ENCODE measurements at regions not wholly inside any gene's neighbourhood (a gene's known extent, or its start where the extent isn't known, plus 50 kb on each side); places are given as distances from the start of the nearest gene placed in this dataset.

DNA sequence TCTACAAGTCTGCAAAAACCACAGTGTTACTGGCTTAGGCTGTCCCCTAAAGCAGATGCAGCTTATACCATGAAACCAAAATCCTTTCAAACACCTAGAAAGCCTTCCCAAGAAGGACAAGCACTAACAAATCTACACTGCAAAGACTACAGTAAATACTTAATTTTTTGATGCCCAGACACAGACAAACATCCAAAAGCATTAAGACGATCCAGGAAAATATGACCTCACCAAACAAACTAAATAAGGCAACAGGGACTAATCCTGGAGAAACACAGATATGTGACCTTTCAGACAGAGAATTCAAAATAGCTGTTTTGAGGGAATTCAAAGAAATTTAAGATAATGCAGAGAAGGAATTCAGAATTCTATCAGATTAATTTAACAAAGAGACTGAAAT, 423.5 kb downstream of the COL12A1 start:
- no peaks in the 10 kb centered on the region for H3K27me3 ChIP-seq (ENCODE audit: control insufficient read depth in 2 of 2, insufficient read depth in 1 of 2, low read length in 1 of 2)
- no peaks in the 10 kb centered on the region for H3K9me3 ChIP-seq (ENCODE audit: control insufficient read depth in 2 of 2, insufficient read depth in 1 of 2, low read length in 1 of 2)
- WGBS: 96% methylated on average over 1 of the region's 1 CpG
- no peaks in the 10 kb centered on the region for H3K36me3 ChIP-seq (ENCODE audit: control insufficient read depth in 2 of 2, insufficient read depth in 2 of 2, low read length in 1 of 2)
- no peak overlapping the region for H3K4me3 ChIP-seq (ENCODE audit: low read length in 2 of 2)
- H3K27ac ChIP-seq (ENCODE audit: low read depth in 1 of 2, low read length in 1 of 2): no peak overlapping the region
- no peaks in the 10 kb centered on the region for H3K4me1 ChIP-seq (ENCODE audit: control insufficient read depth in 2 of 2, insufficient read depth in 2 of 2, low read length in 2 of 2)
- no peak for DNase-seq (ENCODE audit: low read depth in 6 of 9, low spot score in 9 of 9)

DNA sequence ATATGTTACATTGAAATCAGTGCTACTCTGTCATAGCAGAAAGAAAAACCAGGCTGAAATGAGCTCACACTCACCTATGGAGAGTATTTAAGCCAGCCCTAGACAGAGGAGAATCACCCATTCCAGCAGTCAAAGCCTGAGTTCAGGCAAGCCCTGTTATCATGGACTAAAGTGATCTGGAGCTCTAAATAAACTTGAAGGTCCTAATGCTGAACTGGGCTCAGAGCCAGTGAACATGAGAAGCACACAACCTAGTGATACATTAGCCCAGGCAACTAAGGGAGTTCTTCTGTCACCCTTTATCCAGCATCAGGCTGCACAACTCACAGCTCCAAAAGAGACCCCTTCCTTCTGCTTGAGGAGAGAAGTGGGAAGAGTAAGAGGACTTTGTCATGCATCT, 425.0 kb downstream of the COL12A1 start:
- Histone ChIP-seq H3K27ac (ENCODE audit: low read depth in 1 of 2, low read length in 1 of 2) (no peak overlapping the region), H3K4me1 (ENCODE audit: control insufficient read depth in 2 of 2, insufficient read depth in 2 of 2, low read length in 2 of 2) (no peaks in the 10 kb centered on the region), H3K9me3 (ENCODE audit: control insufficient read depth in 2 of 2, insufficient read depth in 1 of 2, low read length in 1 of 2) (no peaks in the 10 kb centered on the region), H3K27me3 (ENCODE audit: control insufficient read depth in 2 of 2, insufficient read depth in 1 of 2, low read length in 1 of 2) (no peaks in the 10 kb centered on the region), H3K36me3 (ENCODE audit: control insufficient read depth in 2 of 2, insufficient read depth in 2 of 2, low read length in 1 of 2) (no peaks in the 10 kb centered on the region), H3K4me3 (ENCODE audit: low read length in 2 of 2) (no peak overlapping the region)
- no peak for DNase-seq (ENCODE audit: low read depth in 6 of 9, low spot score in 9 of 9)

DNA sequence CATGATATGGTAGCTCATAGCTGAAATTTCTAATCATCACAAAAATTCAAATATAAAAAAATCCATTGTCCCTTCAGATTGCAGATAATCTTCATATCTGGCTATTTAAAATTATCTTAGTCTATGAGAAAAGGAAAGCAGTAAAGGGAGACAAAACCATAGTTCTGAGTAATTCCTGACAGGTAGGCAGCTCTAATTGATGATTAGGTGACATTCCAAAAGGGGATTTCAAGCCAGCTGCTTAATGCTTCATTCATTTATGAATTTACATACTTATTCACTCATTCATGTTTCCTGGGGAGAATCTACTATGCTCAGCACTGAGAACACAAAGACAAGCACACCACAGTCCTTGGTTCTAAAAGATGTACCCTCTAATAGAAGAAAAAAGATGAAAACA, 437.1 kb downstream of the COL12A1 start:
- no peaks in the 10 kb centered on the region for H3K4me1 ChIP-seq (ENCODE audit: control insufficient read depth in 2 of 2, insufficient read depth in 2 of 2, low read length in 2 of 2)
- H3K9me3 ChIP-seq (ENCODE audit: control insufficient read depth in 2 of 2, insufficient read depth in 1 of 2, low read length in 1 of 2): no peaks in the 10 kb centered on the region
- no peaks in the 10 kb centered on the region for H3K27me3 ChIP-seq (ENCODE audit: control insufficient read depth in 2 of 2, insufficient read depth in 1 of 2, low read length in 1 of 2)
- H3K36me3 ChIP-seq (ENCODE audit: control insufficient read depth in 2 of 2, insufficient read depth in 2 of 2, low read length in 1 of 2): no peaks in the 10 kb centered on the region
- no peak for DNase-seq (ENCODE audit: low read depth in 6 of 9, low spot score in 9 of 9)
- no peak overlapping the region for H3K4me3 ChIP-seq (ENCODE audit: low read length in 2 of 2)
- no peak overlapping the region for H3K27ac ChIP-seq (ENCODE audit: low read depth in 1 of 2, low read length in 1 of 2)

DNA sequence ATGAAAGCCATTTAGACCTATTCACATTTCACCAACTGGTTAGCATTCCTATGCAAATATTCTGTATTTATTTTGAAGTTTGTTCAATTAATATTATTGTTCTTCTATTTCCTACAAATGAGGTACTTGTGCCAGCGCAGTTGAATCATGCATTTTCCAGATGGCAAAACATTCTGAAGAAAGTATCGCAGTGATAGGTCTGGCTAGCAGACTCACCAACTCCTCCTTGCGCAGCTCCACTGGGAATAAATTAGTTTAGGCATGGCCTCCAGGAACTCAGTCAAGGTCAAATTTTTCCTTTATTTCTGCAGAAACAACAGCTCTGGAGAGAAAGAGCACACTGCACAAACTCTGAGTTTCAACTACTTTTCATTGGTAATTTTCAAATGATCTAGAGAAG, 437.7 kb downstream of the COL12A1 start:
- no peak overlapping the region for H3K4me3 ChIP-seq (ENCODE audit: low read length in 2 of 2)
- 81% methylated on average over 3 of the region's 3 CpGs for WGBS

DNA sequence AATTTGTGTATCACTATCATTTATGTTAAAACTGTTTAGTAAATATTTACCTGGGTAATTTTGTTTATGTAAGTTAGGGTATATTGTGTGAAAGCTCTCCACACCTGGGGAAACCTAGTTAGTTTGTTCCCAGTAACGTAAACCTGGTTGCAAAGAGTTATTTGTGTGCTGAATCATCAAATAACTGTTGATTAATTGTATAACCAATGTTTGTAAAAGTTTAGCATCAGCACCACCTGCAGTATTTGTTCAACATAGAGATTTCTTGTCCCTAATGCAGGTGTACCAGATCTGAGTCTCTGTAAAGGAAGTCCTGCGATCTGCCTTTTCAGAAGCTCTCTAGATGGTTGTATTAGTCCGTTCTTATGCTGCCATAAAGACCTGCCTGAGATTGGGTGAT, 440.4 kb downstream of the COL12A1 start:
- no peaks in the 10 kb centered on the region for H3K4me1 ChIP-seq (ENCODE audit: control insufficient read depth in 2 of 2, insufficient read depth in 2 of 2, low read length in 2 of 2)
- no peak overlapping the region for H3K27ac ChIP-seq (ENCODE audit: low read depth in 1 of 2, low read length in 1 of 2)
- 82% methylated on average over 3 of the region's 3 CpGs for WGBS
- no peak for DNase-seq (ENCODE audit: low read depth in 6 of 9, low spot score in 9 of 9)
- H3K9me3 ChIP-seq (ENCODE audit: control insufficient read depth in 2 of 2, insufficient read depth in 1 of 2, low read length in 1 of 2): no peaks in the 10 kb centered on the region
- no peak overlapping the region for H3K4me3 ChIP-seq (ENCODE audit: low read length in 2 of 2)
- H3K27me3 ChIP-seq (ENCODE audit: control insufficient read depth in 2 of 2, insufficient read depth in 1 of 2, low read length in 1 of 2): no peaks in the 10 kb centered on the region
- no peaks in the 10 kb centered on the region for H3K36me3 ChIP-seq (ENCODE audit: control insufficient read depth in 2 of 2, insufficient read depth in 2 of 2, low read length in 1 of 2)

More for the DNA sequence above, 437.7 kb downstream of the COL12A1 start:
- H3K36me3 ChIP-seq (ENCODE audit: control insufficient read depth in 2 of 2, insufficient read depth in 2 of 2, low read length in 1 of 2): no peaks in the 10 kb centered on the region
- no peak overlapping the region for H3K27ac ChIP-seq (ENCODE audit: low read depth in 1 of 2, low read length in 1 of 2)
- H3K9me3 ChIP-seq (ENCODE audit: control insufficient read depth in 2 of 2, insufficient read depth in 1 of 2, low read length in 1 of 2): no peaks in the 10 kb centered on the region
- DNase-seq (ENCODE audit: low read depth in 6 of 9, low spot score in 9 of 9): no peak
- no peaks in the 10 kb centered on the region for H3K27me3 ChIP-seq (ENCODE audit: control insufficient read depth in 2 of 2, insufficient read depth in 1 of 2, low read length in 1 of 2)
- no peaks in the 10 kb centered on the region for H3K4me1 ChIP-seq (ENCODE audit: control insufficient read depth in 2 of 2, insufficient read depth in 2 of 2, low read length in 2 of 2)

DNA sequence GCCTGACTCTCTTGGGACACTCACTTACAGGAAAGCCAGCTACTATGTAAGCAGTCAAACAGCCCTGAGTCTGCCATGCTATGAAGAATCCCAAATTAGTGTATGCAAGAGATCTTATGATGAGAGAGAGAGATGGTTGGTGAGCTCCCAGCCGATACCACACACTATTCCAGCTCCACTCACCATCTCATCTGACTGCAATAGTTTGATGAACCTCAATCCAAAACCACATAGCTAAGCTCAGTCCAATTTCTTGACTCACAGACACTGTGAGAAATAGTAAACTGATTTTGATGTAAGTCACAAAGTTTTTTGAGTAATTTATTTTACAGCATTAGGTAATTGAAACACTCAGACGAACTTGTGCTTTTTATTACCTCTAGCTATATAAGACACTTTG, 441.4 kb downstream of the COL12A1 start:
- no peaks in the 10 kb centered on the region for H3K4me1 ChIP-seq (ENCODE audit: control insufficient read depth in 2 of 2, insufficient read depth in 2 of 2, low read length in 2 of 2)
- DNase-seq (ENCODE audit: low read depth in 6 of 9, low spot score in 9 of 9): no peak
- H3K27ac ChIP-seq (ENCODE audit: low read depth in 1 of 2, low read length in 1 of 2): no peak overlapping the region
- H3K4me3 ChIP-seq (ENCODE audit: low read length in 2 of 2): no peak overlapping the region
- H3K36me3 ChIP-seq (ENCODE audit: control insufficient read depth in 2 of 2, insufficient read depth in 2 of 2, low read length in 1 of 2): no peaks in the 10 kb centered on the region
- H3K27me3 ChIP-seq (ENCODE audit: control insufficient read depth in 2 of 2, insufficient read depth in 1 of 2, low read length in 1 of 2): no peaks in the 10 kb centered on the region
- no peaks in the 10 kb centered on the region for H3K9me3 ChIP-seq (ENCODE audit: control insufficient read depth in 2 of 2, insufficient read depth in 1 of 2, low read length in 1 of 2)
- WGBS: 98% methylated on average over 2 of the region's 2 CpGs

DNA sequence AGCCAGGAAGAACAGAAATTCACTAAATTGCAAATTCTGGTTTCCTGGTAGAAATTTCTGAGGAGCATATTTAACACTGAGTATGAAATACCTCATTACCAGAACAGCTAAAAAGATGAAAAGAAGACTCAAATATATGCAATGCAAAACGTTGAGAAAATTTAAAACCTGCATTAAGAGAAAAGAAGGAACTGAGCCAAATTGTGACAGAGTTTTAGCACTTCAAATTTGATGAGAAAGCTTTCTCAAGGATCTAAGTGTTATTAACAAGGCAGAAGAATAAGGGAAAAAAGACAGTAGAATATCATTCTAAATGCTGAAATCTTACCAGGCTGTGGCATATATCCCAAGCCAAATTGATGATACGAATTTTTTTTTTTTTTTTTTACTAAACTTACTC, 443.0 kb downstream of the COL12A1 start:
- no peak for DNase-seq (ENCODE audit: low read depth in 6 of 9, low spot score in 9 of 9)

DNA sequence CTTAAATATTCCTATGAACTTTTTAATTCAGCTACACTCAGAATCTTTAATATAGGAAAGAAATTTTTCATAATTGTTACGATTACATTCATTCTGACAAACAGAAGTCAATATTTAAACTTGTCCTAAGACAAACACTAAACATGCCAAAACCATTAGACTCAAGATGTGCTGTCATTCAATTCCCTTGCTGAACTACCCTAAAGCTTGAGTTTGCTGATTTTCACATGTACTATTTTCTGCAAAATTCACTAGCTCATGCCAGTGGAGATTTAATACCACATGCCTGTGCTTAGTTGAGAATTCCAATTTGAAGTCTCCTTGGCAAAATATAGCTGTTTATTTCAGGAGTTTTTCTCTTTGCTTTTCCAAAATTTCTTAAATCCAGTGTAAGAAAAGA, 448.0 kb downstream of the COL12A1 start:
- Histone ChIP-seq H3K27ac (ENCODE audit: low read depth in 1 of 2, low read length in 1 of 2) (no peak overlapping the region), H3K9me3 (ENCODE audit: control insufficient read depth in 2 of 2, insufficient read depth in 1 of 2, low read length in 1 of 2) (no peaks in the 10 kb centered on the region), H3K4me1 (ENCODE audit: control insufficient read depth in 2 of 2, insufficient read depth in 2 of 2, low read length in 2 of 2) (no peaks in the 10 kb centered on the region), H3K36me3 (ENCODE audit: control insufficient read depth in 2 of 2, insufficient read depth in 2 of 2, low read length in 1 of 2) (no peaks in the 10 kb centered on the region), H3K27me3 (ENCODE audit: control insufficient read depth in 2 of 2, insufficient read depth in 1 of 2, low read length in 1 of 2) (no peaks in the 10 kb centered on the region), H3K4me3 (ENCODE audit: low read length in 2 of 2) (no peak overlapping the region)
- DNase-seq (ENCODE audit: low read depth in 6 of 9, low spot score in 9 of 9): no peak
- WGBS: 86% methylated on average over 1 of the region's 1 CpG

More for the DNA sequence above, 443.0 kb downstream of the COL12A1 start:
- Histone ChIP-seq H3K36me3 (ENCODE audit: control insufficient read depth in 2 of 2, insufficient read depth in 2 of 2, low read length in 1 of 2) (no peaks in the 10 kb centered on the region), H3K9me3 (ENCODE audit: control insufficient read depth in 2 of 2, insufficient read depth in 1 of 2, low read length in 1 of 2) (no peaks in the 10 kb centered on the region), H3K27me3 (ENCODE audit: control insufficient read depth in 2 of 2, insufficient read depth in 1 of 2, low read length in 1 of 2) (no peaks in the 10 kb centered on the region), H3K4me3 (ENCODE audit: low read length in 2 of 2) (no peak overlapping the region), H3K27ac (ENCODE audit: low read depth in 1 of 2, low read length in 1 of 2) (no peak overlapping the region), H3K4me1 (ENCODE audit: control insufficient read depth in 2 of 2, insufficient read depth in 2 of 2, low read length in 2 of 2) (no peaks in the 10 kb centered on the region)
- WGBS: 56% methylated on average over 2 of the region's 2 CpGs

DNA sequence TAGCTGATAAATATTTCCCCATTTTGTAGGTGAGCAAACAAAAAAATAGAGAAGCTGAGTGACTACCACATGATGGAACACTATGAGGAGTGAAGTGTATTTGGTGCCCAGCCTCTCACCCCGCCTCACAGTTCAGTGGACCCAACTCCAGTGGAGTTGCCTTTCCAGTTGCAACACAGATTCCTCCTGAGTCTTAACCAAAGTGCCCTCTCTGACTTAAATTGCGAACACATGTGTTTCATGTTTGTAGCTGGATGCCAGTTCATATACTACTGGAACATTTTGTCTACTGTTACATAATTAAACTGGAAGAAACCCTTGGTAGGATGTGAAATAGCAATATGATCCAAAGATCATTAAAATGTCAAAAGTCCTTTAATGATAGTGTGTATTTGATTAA, 448.9 kb downstream of the COL12A1 start:
- Histone ChIP-seq H3K36me3 (ENCODE audit: control insufficient read depth in 2 of 2, insufficient read depth in 2 of 2, low read length in 1 of 2) (no peaks in the 10 kb centered on the region), H3K4me1 (ENCODE audit: control insufficient read depth in 2 of 2, insufficient read depth in 2 of 2, low read length in 2 of 2) (no peaks in the 10 kb centered on the region), H3K27me3 (ENCODE audit: control insufficient read depth in 2 of 2, insufficient read depth in 1 of 2, low read length in 1 of 2) (no peaks in the 10 kb centered on the region), H3K27ac (ENCODE audit: low read depth in 1 of 2, low read length in 1 of 2) (no peak overlapping the region), H3K9me3 (ENCODE audit: control insufficient read depth in 2 of 2, insufficient read depth in 1 of 2, low read length in 1 of 2) (no peaks in the 10 kb centered on the region), H3K4me3 (ENCODE audit: low read length in 2 of 2) (no peak overlapping the region)
- 86% methylated on average over 2 of the region's 2 CpGs for WGBS
- no peak for DNase-seq (ENCODE audit: low read depth in 6 of 9, low spot score in 9 of 9)

DNA sequence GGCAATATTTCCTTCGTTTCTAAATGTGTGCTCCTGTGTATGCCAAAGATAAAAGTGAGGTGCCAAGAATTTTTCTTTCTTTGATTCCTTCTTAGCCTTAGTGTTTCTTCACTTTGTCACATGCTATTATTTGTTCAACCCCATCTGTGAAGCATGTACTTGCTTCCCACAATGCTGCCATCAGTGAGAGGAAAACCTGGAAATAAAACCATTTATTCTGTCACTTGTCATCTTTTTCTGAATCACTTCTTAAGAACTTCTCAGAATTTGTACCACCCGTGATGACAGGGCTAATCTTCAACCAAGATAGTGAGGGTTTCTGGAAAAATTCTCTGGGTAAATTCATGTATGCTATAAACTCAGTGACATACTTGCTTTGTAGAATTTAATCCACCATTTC, 450.1 kb downstream of the COL12A1 start:
- no peak overlapping the region for H3K27ac ChIP-seq (ENCODE audit: low read depth in 1 of 2, low read length in 1 of 2)

More for the DNA sequence above, 450.1 kb downstream of the COL12A1 start:
- DNase-seq (ENCODE audit: low read depth in 6 of 9, low spot score in 9 of 9): no peak
- no peaks in the 10 kb centered on the region for H3K9me3 ChIP-seq (ENCODE audit: control insufficient read depth in 2 of 2, insufficient read depth in 1 of 2, low read length in 1 of 2)
- no peaks in the 10 kb centered on the region for H3K27me3 ChIP-seq (ENCODE audit: control insufficient read depth in 2 of 2, insufficient read depth in 1 of 2, low read length in 1 of 2)
- 85% methylated on average over 2 of the region's 2 CpGs for WGBS
- no peak overlapping the region for H3K4me3 ChIP-seq (ENCODE audit: low read length in 2 of 2)
- no peaks in the 10 kb centered on the region for H3K36me3 ChIP-seq (ENCODE audit: control insufficient read depth in 2 of 2, insufficient read depth in 2 of 2, low read length in 1 of 2)
- H3K4me1 ChIP-seq (ENCODE audit: control insufficient read depth in 2 of 2, insufficient read depth in 2 of 2, low read length in 2 of 2): no peaks in the 10 kb centered on the region

Data from thymus (tissue), 11 donors.